DMS153 treated with DMSO at 0.1 percent for 48 hours (cell line): ENCODE measurements at regions not wholly inside any gene's neighbourhood (a gene's known extent, or its start where the extent isn't known, plus 50 kb on each side); places are given as distances from the start of the nearest gene placed in this dataset.
A peak's percentile ranks its signal among the peaks of the same experiment; 100 is the strongest.
"Not testable (repeated sequence)": the region's sequence is repeated elsewhere in the genome, so short reads cannot be mapped to it uniquely, and the experiment has no call there.

Experiments used
- DNase-seq: peaks from one replicate; lab custom pipeline; 2025; ENCODE audit not compliant: unreplicated experiment; lab: John Stamatoyannopoulos, UW

DNA sequence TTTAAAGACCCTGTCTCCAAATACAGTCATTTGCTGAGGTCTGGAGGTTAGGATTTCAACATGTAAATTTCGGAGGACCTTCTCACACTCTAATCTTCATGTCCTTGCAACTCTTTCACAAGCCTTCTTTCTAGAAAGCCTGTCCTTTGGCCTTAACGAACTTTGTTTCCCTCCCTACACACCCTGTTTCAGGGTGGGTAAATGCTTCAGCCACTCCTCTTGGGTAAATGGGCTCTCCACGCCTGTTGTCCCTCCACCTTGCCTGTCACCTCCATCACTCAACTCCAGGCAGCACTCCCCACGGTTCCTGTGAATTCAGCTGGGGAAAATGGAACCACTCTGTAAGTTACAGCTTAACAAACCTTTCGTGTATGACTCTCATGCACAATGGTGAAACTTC lies 84.0 kb upstream of the COG2 start:
- no peak for DNase-seq

DNA sequence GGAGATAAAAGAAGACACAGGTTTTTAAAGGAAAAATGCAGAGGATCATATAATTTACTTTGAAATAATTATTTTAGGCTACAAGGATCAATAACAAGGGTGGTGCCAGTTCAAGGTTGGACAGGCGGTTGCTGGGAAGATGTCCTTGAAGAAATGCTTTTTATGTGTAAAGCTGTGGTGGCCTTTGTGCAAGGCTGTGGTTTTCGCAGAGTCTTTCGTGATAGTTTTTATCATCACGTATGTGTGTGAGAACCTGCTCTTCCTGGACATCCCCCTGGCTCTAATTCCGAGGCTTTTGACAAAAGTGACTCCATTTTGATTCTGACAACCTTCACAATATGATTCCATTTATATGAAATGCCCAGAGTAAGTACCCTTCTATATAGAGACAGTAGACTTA lies 85.8 kb upstream of the COG2 start:
- no peak for DNase-seq

DNA sequence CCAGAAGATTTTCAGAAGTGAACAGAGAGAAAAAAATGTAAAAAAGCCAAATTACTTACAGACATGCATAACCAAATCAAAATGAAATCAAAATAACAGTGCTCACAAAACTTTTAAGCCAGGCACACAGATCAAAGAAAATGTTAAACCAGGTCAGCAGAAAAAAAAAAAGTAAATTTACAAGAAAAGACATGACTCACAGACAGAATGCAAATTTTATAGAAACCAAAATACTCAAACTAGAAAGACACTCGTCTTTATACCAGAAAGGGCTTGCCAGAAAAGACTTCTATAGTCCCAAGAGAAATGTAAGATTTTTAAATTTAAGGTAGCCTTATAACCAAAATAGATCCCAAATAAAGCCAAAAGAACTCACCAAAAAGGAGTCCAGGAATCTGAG lies 86.5 kb upstream of the COG2 start:
- no peak for DNase-seq

DNA sequence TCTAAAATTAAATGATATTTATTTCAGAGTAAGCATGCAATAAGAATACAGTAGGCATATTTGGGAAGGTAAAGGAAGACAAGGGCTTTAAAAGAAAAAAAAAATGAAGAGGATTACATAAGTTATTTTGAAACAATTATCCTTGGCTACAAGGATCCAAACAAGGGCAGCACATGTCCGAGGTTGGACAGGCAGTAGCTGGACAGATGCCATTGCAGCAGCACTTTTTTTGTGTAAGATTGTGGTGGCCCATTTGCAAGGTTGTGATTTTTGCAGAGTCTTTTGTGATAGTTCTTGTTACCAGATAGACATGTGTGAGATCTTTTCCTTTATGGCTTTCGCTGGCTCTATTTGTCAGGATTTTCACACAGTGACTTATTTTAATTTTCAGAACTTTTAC lies 89.4 kb upstream of the COG2 start:
- no peak for DNase-seq

DNA sequence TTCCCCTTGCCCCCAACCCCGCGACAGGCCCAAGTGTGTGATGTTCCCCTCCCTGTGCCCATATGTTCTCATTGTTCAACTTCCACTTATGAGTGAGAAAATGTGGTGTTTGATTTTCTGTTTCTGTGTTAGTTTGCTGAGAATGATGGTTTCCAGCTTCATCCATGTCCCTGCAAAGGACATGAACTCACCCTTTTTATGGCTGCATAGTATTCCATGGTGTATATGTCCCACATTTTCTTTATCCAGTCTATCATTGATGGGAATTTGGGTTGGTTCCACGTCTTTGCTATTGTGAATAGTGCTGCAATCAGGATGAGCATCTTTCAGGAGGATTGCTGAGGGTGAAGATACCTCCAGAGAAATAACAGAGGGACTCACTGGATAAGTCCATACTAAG lies 91.3 kb upstream of the COG2 start:
- not testable (repeated sequence) for DNase-seq

DNA sequence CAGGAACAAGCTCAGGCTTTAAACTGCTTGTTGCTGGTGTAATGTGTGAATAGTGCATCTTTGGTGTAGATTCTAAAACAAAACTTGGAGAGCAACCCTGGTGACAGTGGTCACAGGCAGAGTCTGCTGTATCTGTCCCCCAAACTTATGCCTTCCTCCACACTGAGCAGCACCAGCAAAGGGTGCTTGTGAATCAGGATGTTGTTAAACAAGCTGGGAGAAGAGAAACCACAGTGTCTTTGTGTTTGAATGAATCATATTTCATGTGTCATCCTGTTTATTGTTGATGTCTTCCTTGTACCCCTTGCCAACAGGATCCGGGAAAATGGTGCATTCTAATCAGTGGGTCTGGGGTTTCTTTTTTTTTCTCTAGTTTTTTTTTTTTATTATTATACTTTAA lies 91.9 kb upstream of the COG2 start:
- DNase-seq = peak; percentile 69

DNA sequence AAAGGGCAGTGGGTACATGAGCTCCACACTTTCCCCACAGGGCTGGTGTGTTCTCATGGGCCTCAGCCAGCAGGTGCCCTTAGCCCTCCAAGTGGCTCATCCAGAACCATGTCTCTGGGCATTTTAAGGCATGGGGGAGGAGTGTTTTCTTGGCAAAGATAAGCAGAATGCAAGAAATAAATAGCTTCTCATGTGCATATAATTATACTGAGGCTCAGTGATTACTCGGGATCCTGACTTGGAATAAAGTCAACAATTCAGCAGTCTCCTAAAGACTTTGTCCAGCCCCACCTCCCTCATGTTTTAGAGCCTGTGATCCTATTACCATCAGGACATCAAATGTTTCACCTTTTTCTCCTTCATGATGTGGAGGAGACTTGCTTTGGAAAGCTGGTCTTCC lies 92.7 kb upstream of the COG2 start:
- peak; percentile 71 for DNase-seq

DNA sequence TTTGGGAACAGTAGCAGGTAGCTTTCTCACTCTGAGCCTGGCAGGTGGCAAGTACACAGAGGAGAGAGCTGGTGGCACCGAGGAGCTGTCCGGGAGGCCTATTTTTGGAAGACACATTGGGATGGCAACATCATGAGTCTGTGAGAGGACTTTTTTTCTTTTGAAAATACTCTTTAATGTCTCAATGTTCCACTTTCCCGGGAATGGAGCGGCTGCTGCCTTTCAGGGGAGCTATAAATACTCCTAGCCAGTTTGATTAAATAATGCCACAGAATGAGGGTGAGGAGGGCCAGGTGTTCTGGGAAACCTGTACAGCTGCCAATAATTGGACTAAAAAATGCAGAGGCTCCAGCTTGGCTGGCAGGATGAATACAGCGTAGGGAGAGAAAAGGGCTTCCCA lies 93.3 kb upstream of the COG2 start:
- peak; percentile 92 for DNase-seq

DNA sequence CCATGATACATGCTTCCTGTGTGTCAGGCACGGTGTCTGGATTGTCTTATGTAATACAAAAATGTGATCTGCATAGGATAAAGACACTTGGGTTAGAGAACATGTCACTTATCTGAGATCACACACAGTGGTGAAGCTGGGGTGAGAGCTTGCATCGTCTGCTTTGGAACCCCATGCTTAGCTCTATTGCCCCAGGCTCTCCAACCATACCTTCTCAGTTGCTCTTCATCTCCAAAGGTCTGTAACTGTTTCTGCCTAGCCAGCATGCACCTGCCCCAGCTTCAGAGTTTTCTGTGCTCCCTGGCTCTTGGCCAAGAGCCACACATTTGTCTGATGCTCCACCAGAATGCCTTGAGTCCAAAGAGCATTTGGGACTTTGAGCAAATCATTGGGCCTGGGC lies 93.9 kb upstream of the COG2 start:
- DNase-seq = peak; percentile 56

DNA sequence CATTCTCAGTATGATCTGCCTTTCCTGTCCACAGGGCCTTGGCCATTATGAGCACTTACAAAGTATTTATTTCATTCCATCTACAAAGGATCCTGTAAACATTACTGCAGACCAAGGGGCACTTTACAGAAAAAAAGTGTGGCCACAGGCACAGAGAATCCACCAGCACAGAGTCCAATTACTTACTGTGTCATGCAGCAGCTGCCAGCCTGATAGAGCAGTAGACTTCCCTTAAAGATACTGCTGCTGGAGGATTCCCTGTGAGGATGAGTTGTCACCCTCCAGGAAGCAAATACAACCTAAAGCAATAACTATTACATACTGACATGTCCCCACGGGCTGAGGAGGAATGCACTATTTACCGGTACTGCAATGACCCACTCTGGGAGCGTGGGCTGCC lies 97.1 kb upstream of the COG2 start:
- no peak for DNase-seq

DNA sequence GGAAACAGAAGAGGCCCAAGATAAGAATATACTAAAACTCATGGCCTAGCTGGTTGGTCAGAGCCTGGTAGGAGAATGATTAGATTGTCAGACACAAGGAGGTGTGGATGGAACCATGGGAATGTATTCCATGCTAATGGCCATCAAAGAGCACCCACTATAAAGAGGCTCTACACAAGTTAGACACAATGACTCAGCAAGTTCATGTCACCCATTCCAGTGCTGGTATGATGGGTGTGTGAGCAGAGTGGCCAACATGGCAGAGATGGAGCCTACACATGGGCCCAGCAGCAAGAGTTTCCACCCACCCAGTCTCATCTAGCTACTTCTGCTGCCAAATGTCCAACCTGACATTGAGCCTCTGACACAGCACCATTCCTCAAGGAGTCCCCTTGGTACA lies 97.5 kb upstream of the COG2 start:
- no peak for DNase-seq

DNA sequence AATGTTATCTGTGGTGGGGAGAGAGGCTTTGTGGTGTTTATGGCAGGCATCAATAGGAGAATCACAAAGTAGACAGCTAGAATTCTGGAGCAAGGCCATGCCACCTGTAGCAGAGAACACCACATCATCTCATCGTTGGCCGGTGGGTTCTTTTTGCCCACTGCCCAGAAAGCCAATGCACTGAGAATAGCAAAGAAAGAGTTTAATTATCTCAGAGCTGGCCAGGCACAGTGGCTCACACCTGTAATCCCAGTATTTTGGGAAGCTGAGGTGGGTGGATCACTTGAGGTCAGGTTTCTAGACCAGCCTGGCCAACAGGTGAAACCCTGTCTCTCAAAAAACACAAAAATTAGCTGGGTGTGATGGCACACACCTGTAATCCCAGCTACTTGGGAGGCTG lies 99.2 kb upstream of the COG2 start:
- no peak for DNase-seq

DNA sequence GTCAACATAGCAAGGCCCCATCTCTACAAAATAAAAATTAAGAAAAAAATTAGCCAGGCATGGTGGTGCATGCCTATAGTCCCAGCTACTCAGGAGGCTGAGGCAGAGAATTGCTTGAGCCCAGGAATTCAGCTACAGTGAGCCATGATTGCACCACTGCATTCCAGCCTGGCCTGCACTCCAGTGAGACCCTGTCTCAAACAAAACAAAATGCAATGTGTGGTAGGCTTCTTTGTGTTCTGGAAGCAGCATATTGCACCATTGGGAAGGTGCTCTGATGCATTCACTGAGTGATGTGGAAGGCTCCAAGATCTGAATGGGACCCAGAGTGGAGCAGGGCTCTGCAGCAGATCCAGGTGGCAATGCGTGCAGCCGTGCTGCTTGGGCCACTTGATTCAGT lies 99.6 kb upstream of the COG2 start:
- DNase-seq = no peak

DNA sequence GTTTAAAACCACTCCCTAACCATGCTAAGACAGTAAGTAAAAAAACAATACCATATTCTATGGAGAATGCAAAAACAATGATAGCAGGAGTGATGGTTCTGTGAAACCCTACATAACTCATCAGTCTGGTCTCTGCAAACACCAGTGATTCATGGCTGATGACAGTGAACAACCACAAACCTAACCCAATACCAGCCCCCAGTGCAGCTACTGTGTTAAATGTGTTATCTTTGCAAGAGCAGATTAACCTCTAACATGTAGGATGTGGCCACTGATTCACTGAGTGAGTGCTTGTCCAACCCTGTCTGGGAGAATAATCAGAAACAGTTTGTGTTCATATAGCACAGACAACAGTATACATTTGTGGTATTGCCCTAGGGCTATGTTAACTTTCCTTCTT lies 100.2 kb upstream of the COG2 start:
- DNase-seq = no peak

DNA sequence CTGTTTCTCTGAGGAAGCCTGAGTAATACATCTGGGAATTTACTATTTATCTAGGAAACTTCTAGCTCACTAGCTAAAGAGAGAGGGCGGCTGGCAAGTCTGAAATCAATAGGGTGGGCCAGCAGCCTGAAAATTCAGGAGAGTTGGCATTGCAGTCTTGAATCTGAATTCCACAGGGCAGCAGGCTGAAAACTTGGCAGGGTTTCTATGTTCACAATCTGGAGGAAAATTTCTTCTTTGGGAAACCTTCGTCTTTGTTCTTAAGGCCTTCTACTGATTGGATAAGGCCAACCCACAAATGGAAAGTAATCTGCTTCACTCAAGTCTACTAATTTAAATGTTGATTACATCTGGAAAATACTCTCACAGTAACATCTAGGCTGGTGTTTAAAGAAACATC lies 101.0 kb upstream of the COG2 start:
- DNase-seq = no peak

DNA sequence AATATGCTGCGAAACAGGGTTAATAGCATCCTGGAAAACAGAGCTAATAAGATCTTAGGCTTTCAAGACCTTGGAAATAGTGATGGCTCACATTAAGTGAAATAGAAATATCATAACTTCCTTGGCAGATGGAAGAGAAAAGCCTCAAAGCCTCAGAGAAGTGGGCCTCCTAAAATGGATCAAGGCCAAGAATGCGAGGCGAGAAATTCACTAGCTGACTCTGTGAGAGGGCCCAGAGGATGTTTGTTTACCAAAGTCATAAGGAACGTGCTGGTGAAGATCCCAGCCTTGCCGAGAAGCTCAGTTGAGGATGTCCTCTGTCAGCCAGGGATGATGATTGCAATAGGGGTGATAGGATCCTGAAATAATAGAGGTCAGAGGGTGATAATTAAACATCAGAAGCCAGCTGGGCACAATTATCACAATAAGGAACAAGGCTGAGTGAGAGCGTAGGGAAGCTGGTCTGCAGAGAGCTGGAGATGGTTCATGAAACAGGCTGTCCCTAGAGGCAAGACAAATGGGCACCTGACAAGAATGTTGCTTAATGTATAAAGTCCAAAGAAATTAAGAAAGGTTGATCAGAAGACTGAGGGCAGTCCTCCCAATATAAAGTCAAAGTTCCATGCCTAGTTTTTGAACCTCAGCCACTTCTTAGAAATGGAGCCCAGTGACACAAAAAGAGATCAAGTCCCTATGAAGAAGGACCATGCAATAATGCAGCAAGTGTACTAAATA lies 101.7 kb upstream of the COG2 start:
- no peak for DNase-seq

DNA sequence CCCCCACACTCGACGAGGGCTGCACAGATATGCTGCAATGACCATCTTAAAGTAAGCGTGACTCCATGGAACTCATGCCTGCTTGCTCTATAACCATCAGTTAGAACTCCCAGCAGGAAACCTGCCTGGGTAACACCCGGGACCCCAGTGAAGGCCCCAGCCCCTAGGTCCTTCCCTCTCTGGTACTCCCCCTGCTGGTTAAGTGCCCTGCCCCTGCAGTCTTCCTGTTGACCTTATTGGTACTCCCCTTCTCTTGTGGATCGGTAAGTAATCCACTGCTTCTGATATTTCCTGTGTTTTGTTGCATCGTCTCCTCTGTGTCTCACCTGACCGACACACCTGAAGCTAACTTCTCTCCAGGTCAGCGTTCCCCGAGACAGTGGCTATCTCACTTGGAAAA lies 104.8 kb upstream of the COG2 start:
- DNase-seq = no peak

DNA sequence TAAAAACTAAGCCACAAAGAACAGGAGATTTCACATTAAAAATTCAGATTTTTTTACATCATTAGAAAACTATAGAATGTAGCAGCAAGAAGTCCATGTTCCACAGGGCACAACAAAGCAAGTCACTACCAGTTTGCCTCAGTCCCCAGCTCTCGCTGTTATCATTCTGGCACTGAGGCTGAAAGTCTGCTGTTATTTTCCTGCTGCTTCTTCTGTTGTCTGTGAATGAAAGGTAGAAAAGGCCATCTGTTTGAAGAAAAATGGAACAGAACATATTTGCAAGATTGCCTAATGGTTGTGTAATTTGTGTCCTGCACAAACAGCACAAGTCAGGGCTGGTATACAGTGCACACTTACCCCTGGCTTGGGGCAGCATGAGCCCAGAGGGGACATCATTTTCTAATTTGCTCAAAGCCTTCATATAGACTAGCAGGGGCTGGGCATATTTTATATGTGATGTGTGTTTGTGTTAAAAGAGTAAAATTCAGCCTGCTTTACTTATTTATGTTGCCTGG lies 105.6 kb upstream of the COG2 start:
- no peak for DNase-seq

DNA sequence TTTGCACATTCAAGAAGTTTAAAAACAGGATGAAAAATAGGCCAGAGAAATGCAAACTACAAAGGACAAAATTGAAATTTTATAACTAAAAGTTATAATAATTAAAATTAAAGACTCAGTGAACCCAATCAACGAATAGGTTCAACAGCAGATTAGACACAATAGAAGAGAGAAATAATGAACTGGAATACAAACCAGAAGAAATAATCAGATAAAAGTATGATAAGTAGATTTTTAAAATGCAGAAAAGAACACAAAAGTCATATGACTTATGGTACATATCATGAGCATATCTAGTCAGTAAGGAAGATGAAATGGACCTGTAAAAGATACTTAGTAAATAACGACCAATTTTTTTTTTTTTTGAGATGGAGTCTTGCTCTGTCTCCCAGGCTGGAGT lies 108.1 kb upstream of the COG2 start:
- no peak for DNase-seq

DNA sequence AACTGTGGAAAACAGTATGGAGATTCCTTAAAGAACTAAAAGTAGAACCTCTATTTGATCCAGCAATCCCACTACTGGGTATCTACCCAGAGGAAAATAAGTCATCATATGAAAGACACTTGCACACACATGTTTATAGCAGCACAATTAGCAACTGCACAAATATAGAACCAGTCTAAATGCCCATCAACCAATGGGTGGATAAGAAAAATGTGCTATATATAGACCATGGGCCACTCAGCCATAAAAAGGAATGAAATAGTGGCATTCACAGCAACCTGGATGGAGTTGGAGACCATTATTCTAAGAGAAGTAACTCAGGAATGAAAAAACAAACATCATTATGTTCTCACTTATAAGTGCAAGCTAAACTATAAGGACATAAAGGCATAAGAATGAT lies 105.0 kb upstream of the PGBD5 start:
- DNase-seq = no peak

DNA sequence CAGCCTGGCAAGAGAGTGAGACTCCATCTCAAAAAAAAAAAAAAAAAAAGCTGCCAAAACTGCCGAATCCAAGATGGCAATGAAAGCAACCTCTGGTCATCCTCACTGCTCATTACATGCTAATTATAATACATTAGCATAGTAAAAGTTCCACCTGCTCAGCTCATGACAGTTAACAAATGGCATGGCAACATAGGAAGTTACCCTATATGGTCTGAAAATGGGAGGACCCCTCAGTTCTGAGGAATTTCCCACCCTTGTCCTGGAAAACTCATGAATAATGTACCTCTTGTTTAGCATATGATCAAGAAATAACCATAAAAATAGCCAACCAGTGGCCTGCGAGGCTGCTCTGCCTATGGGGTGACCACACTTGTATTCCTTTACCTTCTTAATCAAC lies 93.1 kb upstream of the PGBD5 start:
- no peak for DNase-seq

DNA sequence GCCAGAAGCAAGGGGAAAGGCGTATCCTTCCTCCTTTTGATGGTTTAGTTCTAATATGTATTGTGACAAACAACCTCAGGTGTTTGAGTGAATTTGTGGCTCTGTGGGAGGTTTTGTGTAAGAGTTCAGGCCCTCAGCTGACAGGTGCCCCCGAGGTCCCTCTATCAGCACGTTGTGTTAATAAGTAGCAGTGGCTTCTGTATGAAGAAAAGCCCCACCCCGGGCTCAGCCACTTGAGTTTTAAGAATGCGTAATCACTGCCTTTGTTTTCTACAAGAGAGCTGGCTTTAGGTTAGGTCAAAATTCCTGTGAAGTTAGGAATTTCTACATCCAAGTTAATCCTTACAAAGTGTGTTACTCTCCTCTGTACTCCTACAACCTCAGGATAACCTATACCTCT lies 92.4 kb upstream of the PGBD5 start:
- DNase-seq = no peak

DNA sequence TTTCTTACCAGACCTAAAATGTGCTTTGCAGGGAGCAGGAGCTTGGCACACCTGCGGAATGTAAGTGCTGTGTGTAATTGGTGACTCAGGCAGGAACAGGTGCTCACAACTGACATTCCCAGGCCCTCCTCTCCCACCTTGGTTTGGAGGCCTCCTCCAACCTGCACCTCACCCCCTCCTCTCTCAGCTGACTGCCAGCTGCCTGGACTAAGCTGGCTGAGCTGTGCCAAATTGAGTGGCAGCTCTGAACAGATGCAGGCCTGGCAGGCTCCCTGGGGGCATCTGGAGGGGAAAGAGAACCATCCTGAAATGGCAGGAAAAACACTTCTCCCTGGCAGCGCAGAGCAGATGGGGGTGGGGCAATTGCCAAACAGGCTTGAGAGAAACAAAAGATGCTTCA lies 91.7 kb upstream of the PGBD5 start:
- DNase-seq = peak; percentile 74
